Stimulated activated CD4-positive, alpha-beta T cell treated with anti-CD3 and anti-CD28 coated beads, Interleukin-1b, Interleukin-23, amount 100 ng/mL, for 1 hour (primary cell): ENCODE measurements at regions not wholly inside any gene's neighbourhood (a gene's known extent, or its start where the extent isn't known, plus 50 kb on each side); places are given as distances from the start of the nearest gene placed in this dataset.

Experiments used
- DNase-seq, 2 donors: peaks; one replicate each; pipeline ENCODE4 v3.0.0-alpha.2; 2020; ENCODE audit warnings: low read depth in 2 of 2

- DNase-seq = no peak
Observed at GRCh38 chr6:4327841-4328240, 192.5 kb upstream of the ECI2 start.

- no peak for DNase-seq
Observed at GRCh38 chr6:4324746-4325145, 189.4 kb upstream of the ECI2 start.

GRCh38 chr6:4323322-4323721, 187.9 kb upstream of the ECI2 start:
- DNase-seq = no peak

- DNase-seq = no peak
Observed at GRCh38 chr6:4322846-4323309, 187.5 kb upstream of the ECI2 start.

DNA sequence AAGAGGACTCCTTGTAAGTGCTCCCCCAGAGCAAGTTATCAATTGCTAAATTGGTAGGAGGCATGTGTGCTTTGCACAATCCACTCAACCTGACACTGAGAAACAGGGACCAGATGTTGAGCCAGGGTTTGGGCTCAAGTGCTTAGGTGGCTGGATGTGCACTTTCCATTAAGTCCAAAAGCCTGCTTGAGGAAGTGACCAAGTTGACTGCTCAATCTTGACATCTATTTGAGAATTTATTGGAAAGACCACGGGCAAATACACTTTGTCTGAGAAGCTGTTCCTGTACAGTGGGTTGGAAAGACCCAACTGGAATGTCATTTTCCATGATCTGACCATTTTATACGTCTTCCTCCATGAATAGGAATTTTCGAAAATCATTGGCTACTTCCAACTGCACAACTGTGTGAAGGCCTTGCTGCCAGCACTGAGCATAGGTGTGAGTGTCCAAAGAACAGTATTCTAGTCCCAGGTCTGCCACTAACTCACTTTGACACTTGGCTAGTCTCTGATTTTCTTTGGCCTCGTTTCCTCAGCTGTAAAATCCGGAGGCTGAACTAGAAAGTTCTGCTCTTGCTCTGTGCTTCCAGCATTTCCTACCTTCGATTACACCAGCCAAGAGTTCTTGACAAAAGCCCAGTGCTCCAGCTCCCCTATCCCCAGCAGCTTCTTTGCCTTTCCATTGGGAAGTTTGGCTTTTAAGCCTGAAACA, 186.9 kb upstream of the ECI2 start:
- DNase-seq = no peak

GRCh38 chr6:4320860-4321259, 185.5 kb upstream of the ECI2 start:
- no peak for DNase-seq

DNA sequence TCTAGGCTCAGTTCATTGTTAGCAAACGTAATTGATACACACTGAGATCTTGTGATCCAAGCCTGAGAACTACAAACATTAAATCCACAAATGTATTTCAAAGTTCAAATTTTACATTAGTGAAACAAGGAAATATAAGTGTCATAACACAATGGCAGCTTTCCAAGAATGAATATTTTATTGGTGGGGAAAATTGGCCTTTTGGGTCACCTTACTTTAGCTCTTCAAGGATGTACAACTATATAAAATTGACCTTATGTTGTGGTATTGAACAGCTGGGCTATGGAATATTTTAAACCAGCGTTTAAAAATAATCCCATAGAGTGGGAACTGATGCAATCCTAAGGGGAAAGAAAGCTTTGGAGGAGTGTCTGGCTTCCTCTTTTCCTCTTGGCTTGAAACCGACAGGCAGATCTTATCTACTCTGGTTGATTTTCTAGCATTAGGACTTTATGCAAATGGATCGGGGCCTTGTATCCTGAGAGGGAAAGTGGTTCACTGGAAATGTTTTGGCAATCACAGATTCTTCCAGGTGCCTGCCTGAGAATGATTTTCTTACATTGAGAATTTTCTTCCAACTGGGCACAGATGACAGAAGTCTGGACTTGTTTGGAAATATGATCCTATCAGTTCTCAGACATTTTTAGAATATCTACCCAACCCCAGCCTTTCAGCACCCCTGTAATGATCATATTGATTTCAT, 184.8 kb upstream of the ECI2 start:
- DNase-seq = no peak

- no peak for DNase-seq
Observed at GRCh38 chr6:4318321-4318720, 182.9 kb upstream of the ECI2 start.

DNA sequence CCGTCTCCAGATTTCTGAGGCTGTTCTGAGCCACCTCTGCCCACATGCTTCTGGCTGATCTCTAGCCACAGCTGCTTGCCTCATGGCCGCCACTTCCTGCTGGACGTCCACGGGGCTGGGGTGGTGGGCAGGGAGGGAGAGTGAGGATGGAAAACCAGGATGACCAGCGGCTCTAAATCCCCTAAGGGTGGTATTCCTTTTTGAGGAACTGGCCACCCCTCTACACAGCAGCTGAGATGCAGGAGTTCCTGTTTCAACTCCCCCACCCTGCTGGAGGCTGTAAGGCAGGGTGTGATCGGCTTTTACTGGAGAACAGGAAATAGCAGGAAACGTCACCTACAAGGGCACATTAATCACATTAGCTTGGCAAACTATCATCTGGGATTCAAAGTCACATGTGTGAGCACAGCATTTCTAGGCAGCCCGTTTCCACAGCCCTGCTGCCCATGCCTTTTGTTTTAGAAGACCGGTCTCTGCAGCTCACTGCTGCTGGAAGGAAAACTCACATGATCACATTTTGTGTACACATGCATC, 181.6 kb upstream of the ECI2 start:
- DNase-seq = no peak

DNA sequence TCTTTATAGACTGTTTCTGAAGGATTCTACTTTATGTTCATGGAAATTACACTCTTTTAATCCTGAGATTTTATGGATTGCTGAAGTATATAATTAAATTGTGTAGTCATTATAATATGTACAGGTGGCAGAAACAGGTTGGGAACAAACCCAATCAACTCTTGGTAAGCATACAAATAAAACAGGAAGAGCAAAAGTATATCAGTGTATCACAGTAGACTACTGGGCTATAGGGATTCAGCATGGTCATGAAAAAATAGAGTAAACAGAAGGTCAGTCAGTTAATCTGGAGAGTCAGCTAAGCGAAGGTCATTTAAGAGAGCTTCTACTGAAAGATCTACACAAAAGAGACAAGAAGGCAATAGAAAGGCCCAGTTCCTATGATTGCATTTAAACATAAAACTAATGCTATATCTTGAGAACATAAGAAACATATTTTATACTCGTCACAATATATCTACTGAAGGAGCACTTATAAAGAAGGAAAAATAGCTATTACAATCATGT, 178.9 kb upstream of the ECI2 start:
- DNase-seq = no peak

DNA sequence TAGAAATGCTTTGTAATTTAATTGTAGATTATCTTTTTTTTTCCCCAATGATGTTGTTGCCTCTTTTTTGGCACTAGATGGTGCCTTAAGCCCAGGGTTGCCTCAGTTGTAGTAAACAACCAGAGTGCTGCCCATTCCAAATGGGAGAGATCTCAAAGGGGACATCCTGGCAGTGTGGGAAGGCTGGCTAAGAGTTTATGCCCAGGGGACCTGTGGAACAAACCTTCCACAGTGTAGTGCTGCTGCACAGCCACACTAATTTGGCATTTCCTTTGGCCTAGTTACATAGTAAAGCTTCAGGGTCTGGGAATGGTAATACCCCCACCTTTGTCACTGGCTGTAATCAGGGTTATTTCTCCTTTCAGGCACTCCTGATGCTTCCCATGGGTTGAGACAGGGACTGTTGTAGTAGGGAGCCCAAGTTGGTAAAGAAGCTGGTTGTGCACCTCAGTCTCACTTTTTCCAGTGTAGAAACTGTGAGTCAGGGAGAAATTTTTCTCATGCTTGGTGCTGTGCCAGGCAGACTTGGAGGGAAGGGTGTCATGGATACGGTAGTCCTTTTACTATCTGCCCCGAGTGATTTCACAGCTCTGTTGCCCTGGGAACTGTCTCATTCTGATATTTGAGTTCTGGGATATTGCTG, 177.8 kb upstream of the ECI2 start:
- DNase-seq = no peak

GRCh38 chr6:4311976-4312860, 176.8 kb upstream of the ECI2 start:
- DNase-seq = no peak

- DNase-seq = no peak
Observed at GRCh38 chr6:4309540-4309939, 174.2 kb upstream of the ECI2 start.

DNA sequence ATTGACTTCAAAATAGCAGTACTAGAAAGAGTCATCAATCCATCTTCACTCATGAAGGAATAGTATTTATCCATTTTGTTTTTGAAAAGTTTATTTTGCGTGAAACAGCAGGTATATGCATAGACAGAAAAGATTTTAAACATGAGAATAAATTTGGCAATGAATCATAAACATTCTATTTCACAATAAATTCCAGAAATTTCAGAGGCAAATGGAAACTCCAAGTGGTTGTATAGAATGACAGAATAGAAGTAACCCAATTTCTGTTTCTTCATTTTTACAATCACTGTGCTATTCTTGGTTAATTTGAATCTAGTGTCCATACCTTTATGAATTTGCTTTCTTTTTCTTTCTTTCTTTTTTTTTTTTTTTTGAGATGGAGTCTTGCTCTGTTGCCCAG, 173.0 kb upstream of the ECI2 start:
- no peak for DNase-seq

GRCh38 chr6:4304927-4305455, 169.6 kb upstream of the ECI2 start:
- DNase-seq = no peak

GRCh38 chr6:4303638-4304037, 168.3 kb upstream of the ECI2 start:
- DNase-seq = no peak

DNA sequence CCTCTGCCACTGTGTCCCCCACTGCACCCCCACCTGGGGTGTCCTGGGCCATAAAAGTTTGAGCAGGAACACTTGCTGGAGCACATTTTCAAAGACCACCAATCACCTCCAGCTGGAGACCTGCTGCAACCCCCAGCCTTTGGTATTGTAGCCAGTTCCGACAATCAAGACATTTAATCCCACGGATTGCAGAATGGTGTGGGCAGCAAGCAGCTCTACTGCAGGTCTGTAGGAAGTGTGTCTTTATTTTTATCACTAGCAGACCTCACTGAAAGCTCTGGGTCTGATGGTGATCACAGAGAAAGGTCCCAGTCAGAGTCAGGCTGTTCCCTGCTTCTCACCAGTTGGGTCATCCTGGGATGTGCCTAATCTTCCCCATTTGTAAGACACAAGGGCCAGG, 167.1 kb upstream of the ECI2 start:
- no peak for DNase-seq

DNA sequence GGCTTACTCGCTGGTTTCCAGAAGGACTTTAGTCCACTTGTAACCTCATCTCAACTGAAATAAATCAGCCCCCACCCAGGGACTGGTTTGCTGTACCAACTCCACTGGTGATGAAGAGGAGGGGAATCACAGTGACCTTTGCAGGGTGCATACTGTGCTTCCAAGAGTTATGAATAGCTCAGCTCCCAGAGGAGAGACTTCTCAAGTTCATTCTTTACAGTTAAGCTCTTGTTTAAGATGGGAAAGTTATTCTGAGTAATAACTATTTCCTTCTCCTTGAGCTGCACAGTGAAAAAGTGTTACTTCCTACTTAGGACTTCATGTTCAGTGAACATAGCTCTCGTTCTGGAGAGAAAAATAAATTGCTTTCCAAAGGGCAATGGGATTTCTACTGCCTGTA, 166.5 kb upstream of the ECI2 start:
- DNase-seq = no peak

DNA sequence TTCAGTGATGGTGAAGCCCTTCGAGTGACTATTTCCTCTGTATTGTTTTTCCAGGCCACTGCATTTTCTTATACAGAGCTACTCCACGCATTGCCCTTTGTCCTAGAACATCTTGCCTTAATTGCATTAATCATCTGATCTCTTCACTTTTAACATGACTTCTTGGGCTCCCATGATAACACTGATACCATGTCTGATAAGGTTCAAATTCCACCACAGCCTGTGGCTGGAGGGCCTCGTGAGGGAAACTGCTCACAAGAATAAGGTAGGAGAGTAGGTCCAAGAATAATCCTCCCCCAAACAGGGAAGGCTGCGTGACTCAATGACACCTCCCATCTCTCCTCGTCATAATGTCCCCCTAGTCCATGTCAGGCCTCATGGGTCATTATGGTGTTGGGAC, 165.5 kb upstream of the ECI2 start:
- no peak for DNase-seq

- DNase-seq = no peak
Observed at GRCh38 chr6:4299476-4299875, 164.1 kb upstream of the ECI2 start.

DNA sequence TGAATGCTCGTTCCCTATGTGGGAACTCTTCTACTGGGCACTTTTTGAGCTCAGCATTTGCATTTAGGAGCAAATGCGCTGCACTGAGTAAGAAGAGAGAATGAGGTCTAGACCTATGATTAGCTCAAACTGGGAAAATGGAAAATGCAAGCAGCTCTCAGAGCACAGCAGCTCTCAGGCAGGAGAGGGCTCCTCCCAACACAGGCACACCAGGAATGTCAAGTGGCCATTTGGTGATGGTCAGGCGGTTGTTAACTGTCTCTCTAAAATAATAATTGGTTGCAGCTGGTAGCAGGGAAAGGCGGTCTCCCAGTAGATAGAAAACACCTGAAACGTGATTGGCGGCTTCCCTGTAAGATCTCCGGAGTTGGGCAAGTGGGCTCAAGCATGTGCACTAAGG, 162.0 kb upstream of the ECI2 start:
- no peak for DNase-seq
